ENCODE measurements at regions not wholly inside any gene's neighbourhood (a gene's known extent, or its start where the extent isn't known, plus 50 kb on each side); places are given as distances from the start of the nearest gene placed in this dataset.
"Not testable (repeated sequence)": the region's sequence is repeated elsewhere in the genome, so short reads cannot be mapped to it uniquely, and the experiment has no call there.

GRCh38 chr1:96597218-96597617 lies 124.4 kb upstream of the PTBP2 start:
- DNase-seq (ENCODE audit: low spot score), result no peak

- DNase-seq (ENCODE audit: low spot score), result no peak
These were observed 123.0 kb upstream of the PTBP2 start for GRCh38 chr1:96598416-96599168.

- not testable (repeated sequence) for DNase-seq (ENCODE audit: low spot score)
These were observed 117.0 kb upstream of the PTBP2 start for GRCh38 chr1:96604620-96605019.

GRCh38 chr1:96617375-96617774 lies 104.2 kb upstream of the PTBP2 start:
- not testable (repeated sequence) for DNase-seq (ENCODE audit: low spot score)

GRCh38 chr1:96632045-96632664 lies 89.4 kb upstream of the PTBP2 start:
- peak; percentile 12 for DNase-seq (ENCODE audit: low spot score)

GRCh38 chr1:96633695-96634094 lies 87.9 kb upstream of the PTBP2 start:
- DNase-seq (ENCODE audit: low spot score), result no peak

GRCh38 chr1:96634883-96635282 lies 86.7 kb upstream of the PTBP2 start:
- DNase-seq (ENCODE audit: low spot score), result no peak

GRCh38 chr1:96641282-96641681 lies 80.3 kb upstream of the PTBP2 start:
- no peak for DNase-seq (ENCODE audit: low spot score)

GRCh38 chr1:96643519-96643918 lies 78.1 kb upstream of the PTBP2 start:
- DNase-seq (ENCODE audit: low spot score), result no peak

GRCh38 chr1:96649301-96649700 lies 72.3 kb upstream of the PTBP2 start:
- no peak for DNase-seq (ENCODE audit: low spot score)

GRCh38 chr1:96651517-96651916 lies 70.1 kb upstream of the PTBP2 start:
- DNase-seq (ENCODE audit: low spot score), result no peak

- no peak for DNase-seq (ENCODE audit: low spot score)
These were observed 61.5 kb upstream of the PTBP2 start for GRCh38 chr1:96660051-96660450.

- DNase-seq (ENCODE audit: low spot score), result no peak
These were observed 61.1 kb upstream of the PTBP2 start for GRCh38 chr1:96660503-96660902.
